Activated effector memory CD4-positive, alpha-beta T cell treated with Interleukin-2 at 50 U/mL for 16 hours (primary cell): ENCODE measurements at regions not wholly inside any gene's neighbourhood (a gene's known extent, or its start where the extent isn't known, plus 50 kb on each side); places are given as distances from the start of the nearest gene placed in this dataset.

Source experiments
- DNase-seq: peaks from one replicate; pipeline ENCODE4 v3.0.0-alpha.2; 2020

DNA sequence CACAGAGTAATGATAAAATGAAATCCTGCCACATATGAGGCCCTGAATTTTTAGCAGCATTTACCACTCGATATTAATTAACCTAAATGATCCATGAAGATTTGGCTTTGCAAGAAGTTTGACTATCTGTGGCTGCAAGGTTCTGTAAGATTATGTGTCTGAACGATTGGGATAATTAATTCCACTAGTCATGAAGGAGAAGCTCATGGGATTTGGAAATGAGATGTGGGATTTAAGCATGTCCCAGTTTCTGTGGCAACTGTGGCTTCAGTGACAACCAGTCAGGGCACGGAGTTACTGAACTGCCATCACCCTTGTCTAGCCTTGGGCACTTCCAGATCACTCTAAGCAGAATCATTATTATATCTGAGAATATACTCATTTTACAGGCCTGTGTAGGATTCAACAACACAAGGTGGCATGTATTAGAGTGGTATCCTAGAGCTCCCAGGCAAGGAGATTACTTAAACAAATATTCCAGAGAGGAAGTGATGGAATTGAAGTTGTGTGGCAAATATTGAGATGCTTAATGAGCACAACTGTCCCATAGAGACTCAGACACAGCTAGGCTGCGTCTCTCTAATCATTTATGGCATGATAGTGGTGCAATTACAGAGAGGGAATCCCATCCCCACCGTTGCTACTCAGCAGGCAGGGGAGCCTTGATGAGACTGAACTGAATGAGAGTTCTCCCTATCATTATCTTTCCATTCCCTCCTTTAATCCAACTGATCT is 205.0 kb upstream of the KRR1 start:
- no peak for DNase-seq

DNA sequence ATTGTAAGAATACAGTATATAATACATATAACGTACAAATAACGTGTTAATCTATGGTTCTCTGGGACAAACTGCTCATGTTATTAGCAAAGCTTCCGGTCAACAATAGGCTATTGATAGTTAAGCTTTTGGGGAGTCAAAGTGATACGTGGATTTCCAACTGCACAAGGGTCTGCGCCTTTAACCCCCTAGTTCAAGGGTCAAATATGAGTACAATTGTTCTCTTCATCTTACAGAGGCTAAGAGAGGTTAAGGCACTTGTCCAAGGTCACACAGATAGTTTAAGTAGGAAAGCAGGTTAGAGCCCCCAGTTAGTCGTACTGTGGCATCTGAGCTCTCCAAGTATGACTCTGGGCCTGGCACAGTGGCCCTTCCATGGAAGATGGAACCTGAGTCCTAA is 204.3 kb upstream of the KRR1 start:
- DNase-seq, result no peak

DNA sequence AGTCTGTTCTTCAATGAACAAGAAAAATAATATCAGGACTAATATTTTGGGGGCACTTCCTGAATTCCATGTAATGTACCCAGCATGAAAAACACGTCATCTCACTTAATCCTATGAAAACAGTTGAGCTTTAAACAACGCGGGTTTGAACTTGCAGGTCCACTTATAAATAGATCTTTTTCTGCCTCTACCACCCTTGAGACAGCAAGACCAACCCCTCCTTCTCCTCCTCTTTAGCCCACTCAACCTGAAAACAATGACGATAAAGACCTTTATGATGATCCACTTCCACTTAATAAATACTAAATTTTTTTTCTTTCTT is 203.9 kb upstream of the KRR1 start:
- no peak for DNase-seq

- DNase-seq, result no peak
Measured at GRCh38 chr12:75714462-75715322, 203.3 kb upstream of the KRR1 start.

DNA sequence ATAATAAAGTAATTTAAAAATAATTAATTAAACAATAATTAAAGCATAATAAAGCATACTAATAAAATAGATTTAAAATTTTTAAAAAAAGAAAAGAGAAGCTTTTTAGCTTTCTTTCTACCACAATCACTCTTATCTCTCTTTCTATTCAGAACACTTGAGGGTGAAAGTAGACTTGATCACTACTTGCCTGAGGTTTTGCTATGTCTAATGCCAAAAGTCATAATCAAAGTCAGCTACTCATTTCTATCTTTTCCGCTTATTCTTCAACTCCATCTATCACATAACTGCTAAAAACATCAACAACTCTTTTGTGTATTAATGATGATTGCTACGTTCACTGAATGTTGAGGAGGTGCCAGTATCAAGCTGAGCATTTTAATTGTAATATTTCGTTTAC is 202.0 kb upstream of the KRR1 start:
- DNase-seq, result no peak

GRCh38 chr12:75712223-75712622 is 200.8 kb upstream of the KRR1 start:
- DNase-seq, result no peak

DNA sequence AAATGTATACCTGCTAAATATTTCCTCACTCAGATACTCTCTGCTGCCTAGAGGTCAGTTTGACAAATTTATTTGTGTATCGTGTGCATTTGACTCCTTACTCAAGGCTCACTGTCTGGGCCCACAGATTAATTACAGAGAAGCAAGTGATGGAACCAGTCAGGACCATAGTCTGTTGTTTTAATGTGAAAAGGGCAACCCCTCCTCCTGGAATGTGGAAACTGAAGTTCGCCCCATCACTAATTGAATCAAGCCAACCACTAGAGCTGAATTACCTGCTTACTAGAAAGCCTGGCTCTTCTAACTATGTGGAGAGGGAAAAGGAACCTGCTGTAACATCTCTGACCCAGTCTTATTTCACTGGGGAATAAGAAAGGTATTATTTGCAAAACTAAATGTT is 199.9 kb upstream of the KRR1 start:
- no peak for DNase-seq

DNA sequence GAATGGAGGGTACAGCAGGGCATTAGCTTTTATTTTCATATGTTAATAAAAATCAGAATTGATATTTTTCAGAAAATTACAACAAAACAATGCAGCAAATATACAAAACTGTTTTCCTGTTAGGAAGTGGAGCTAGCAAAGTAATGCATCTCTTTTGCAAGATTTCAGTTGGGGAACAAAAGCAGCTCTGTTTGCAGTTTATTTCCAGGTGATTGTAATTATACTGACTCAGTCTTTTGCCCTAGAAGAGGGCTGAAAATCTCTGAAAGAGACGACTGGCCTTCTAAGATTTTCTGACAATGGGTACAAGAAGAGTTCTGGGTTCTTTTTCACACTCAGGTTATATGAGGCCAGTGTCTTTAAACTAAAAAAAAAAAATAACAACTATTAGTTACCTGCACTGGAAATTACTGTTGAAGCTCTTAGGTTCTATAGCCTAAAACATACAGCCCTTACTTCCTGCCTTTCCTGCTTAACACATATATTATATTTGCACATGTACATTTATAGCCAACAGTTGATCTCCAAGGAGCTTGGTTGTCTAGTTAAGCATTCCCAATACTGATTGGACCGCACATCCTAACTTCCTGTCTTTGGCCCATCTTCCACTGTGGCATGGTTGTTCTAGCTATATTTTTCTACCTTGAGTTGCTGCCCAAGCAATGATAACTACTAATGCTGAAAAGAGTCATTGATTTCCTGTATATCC is 199.1 kb upstream of the KRR1 start:
- no peak for DNase-seq

GRCh38 chr12:75709503-75709902 is 198.1 kb upstream of the KRR1 start:
- no peak for DNase-seq

GRCh38 chr12:75708802-75709201 is 197.4 kb upstream of the KRR1 start:
- DNase-seq, result no peak

- no peak for DNase-seq
Measured at GRCh38 chr12:75707983-75708382, 196.6 kb upstream of the KRR1 start.

DNA sequence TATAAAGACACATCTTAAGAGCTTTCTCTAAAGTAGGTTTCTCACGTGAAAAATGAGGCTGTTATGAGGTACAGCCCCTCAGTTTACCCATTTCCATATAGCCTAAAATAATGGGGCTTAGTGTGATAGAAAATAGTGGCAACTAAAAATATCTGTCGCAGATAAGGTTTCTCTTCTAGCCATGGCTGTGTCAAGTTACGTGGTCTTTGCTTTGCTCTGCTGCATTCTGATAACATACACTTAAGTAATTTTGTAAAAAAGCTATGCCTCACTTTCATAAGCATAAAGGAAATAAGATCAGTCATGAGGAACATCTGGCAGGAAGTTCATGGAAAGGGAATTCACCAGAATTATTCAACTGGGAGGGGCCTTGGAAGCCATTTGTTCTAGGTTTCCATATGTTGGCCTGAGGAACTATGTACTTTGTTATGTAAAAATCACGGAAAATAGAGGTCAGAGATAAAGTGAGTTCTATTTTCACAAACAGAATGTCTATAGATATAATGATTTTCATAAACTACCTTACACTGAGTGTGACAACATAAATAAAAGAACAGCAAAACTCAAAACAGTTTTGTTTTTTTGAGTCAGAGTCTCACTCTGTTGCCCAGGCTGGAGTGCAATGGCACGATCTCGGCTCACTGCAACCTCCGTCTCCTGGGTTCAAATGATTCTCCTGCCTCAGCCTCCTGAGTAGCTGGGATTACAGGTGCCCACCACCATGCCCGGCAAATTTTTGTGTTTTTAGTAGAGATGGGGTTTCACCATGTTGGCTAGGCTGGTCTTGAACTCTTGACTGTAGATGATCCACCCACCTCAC is 195.6 kb upstream of the KRR1 start:
- DNase-seq, result no peak

DNA sequence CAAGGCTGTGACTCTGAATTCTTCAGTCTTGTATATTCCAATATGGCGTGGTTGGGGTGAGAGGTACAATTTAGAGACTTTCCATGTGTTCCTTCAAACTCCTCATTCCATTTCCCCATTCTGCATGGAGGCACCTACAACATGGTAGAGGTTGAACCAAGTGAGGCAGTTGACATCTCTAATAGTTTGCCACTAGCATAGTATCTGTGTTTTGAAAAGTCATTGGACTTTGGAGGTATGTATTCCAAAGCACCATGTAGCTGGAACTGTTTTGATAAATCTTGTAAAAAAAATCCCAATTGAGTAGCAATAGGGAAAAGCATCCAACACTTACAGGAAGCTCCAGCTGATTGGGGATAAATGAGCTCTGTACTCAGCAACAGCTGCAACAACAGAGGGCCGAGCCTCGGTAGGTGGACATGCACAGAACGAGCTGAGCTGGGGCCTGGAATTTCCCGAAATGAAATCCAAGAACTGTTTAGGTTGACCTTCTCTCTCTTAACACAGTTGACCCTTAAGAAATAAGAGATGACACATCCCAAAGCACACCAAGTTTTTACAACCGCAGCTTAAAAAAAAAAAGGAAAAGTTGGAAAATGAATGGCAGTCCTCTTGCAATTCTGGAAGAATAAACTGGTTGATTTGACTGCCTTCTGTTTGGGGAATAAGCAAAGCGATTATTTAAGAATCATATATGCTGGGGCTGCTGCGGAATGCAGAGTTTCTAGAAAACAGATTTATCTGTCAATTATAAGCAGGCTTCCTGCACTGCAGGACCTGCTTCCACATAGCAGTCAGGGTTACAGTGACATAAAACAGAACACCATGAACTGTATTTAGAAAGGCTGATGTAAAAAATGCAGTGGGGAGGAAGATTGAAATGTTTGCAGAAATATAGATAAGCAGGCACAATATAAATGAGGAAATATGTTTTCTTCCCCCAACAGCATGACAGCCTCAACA is 194.6 kb upstream of the KRR1 start:
- DNase-seq, result no peak

GRCh38 chr12:75704664-75705063 is 193.3 kb upstream of the KRR1 start:
- DNase-seq, result no peak

DNA sequence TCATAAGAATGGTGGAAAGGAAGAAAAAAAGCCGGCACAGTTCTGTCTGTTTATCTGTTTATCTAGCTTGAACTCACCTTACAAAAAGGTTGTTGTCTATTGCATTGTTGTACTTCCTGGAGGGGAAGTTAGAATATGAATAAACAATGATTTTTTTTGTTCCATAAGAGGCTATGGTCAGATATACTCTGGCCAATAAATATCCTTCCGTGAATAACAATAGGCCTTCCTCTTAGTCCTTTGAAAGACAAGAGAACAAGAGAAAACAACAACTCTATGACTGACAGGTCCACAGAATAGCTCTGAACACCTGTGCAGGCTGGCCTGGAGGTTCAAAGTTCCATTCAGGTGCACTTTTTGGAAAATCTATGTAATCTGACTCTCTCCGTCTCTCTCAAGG is 192.8 kb upstream of the KRR1 start:
- no peak for DNase-seq

DNA sequence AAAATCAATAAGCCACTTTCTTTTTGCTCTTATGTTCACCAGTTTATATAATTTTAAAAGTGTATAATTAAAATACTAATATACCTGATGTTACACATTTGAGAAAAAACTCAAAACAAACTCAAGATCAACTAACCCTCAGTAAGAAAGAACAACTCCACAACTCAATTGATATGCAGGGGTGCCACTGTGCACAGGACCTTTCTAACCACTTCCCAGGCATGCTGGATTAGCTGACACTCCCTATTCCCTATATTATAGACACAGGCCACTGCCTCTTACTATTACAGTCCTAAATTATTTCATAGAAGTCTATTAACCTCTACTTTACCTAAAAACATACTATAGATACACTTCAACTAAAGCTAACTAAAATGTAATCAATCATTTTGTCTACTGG is 191.7 kb upstream of the KRR1 start:
- DNase-seq, result no peak

GRCh38 chr12:75702477-75703093 is 191.2 kb upstream of the KRR1 start:
- DNase-seq, result no peak

GRCh38 chr12:75701859-75702258 is 190.4 kb upstream of the KRR1 start:
- DNase-seq, result no peak

GRCh38 chr12:75699728-75700496 is 188.5 kb upstream of the KRR1 start:
- DNase-seq, result no peak

- no peak for DNase-seq
Measured at GRCh38 chr12:75699251-75699650, 187.8 kb upstream of the KRR1 start.

GRCh38 chr12:75698052-75698451 is 186.6 kb upstream of the KRR1 start:
- no peak for DNase-seq
